ENCODE measurements at regions not wholly inside any gene's neighbourhood (a gene's known extent, or its start where the extent isn't known, plus 50 kb on each side); places are given as distances from the start of the nearest gene placed in this dataset.

DNA sequence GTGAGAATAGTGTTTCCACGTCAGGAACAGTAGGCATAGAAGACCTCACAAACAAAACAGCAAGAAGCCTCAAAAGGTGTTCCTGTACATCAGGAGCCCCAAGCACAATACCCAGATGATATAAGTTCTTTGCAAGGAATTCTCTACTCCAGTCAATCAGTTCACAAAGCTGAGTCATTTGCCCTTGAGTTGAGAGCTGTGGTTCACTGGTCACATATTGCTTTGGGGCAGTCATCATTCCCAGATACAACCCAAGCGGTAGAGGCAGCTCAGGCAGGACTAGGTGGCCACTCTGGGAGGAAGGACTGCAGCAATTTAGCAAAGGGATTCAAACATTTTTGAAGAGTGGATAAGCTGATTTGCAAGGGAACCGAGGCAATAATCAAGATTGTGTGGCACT is 551.5 kb upstream of the ZFP42 start:
- DNase-seq, result no peak

DNA sequence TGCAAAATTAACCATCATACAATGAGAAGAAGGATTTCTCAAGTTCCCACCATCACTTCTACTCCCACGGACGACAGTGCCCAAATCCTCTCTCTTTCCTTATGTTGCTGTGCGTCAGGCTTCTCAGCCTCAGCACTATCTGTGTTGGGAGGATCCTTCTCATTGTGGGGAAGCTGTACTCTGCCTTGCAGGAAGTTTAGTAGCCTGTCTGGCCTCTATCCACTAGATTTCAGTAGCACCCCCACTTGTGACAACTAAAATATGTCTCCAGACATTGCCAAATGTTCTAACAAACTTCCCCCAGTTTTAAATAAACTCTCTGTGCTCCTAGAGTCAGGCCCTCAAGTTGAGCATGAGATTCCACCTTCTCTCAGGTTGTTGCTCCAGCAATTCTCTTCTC is 545.9 kb upstream of the ZFP42 start:
- DNase-seq, result no peak

DNA sequence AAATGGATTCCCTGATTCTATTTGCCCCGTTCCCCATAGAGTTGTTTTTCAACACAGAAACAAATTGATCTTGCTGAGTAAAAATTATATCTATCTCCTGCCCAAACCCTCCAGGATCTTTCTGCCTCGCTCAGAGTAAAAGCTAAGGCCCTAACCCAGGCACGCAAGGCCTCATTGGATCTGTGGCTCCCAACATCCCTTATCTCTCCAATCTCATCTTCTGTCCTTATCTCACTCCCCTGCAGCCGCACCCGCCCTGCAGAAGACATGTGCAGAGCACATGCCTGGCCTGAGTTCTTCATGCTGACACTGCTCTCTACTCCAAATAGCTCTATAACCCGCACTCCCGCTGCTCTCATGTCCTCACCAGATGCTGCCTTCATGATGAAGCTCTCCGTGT is 543.8 kb upstream of the ZFP42 start:
- no peak for DNase-seq

DNA sequence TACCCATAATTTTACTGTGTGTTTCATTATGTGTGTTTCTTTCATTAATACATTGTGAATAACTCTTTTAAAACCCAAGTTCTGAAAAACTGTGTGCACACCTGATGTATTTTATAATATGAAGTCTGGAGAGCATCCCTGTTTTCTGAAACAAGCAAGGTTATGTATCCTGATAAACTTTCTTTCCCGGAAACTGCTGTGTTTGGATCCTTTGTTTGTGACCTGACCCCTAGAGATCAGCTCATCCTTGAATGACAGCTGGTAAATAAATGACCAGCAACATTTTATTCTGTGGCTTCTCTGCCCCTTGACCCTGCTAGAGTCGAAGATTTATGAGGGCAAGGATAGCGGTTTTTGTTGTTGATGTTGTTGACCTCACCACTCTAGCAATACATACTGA is 535.6 kb upstream of the ZFP42 start:
- no peak for DNase-seq

DNA sequence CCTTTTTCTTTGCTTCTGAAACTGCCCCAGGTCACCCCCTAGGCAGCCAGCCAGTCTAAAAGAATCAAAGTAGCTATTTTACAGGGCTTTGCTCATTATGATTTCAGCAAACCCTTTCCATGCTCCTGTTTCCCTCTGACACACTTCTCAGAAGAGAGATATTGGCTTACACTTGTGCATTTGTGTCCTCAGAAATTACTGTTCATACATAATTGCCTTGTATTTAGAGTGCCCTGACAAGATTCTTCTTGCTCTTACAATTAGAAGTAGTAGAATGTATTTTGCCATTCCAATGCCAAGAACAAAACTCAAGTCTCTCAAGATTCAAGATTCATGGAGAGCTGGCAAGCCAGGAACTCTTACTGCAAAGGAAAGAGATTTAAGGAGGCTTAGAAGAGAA is 531.0 kb upstream of the ZFP42 start:
- no peak for DNase-seq

DNA sequence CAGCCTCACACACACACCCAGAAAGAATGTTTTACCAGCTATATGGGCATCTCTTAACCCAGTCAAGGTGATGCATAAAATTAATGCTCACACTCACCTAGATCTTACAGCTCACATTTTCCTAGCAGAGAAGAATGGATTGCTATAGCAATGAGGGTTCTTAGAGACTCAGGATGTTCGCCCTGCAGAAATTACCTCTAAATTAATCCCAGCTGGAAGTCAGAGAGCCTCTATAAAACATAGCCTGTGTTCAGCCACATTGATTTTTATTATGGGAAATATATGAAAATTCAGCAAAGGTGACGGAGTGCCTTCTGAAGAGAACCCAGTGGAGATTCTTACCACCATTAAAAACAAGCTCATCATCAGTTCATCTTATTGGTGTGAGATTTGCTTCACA is 528.3 kb upstream of the ZFP42 start:
- DNase-seq, result no peak

DNA sequence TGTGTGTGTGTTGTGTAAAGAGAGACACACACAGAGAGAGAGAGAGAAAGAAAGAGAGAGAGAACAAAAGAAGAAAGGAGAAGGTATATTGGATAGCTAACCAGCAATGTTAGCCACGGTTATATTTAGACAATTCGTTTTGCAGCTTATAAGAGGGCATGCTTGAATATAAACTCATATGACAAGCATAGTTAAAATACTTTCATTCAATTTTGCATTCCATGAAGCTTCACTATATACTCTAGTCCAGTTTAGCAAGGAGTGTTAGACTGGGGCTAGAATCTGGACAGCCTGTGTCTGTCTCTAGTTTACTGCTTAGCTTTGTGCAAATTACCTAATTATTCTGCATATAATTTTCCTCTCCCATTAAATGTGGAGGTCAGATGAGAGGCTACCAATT is 525.9 kb upstream of the ZFP42 start:
- DNase-seq, result no peak

DNA sequence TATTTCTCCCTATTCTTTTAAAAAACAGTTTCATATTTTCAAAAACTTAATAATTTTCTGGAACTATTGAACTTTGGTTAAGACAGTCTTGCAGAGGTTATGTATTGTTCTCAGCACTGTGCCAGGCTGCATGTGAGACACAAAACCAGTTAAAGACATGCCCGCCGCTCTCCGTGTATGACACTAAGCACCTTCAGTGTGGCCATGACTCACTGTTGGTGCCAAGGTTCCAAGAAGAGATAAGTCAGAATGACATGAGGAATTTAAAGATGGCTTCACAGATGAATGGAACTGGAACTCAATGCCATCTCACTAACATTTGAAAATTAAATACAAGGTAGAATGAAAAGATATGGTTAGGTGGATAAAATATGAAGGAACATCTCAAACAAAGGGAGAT is 525.5 kb upstream of the ZFP42 start:
- DNase-seq, result no peak

DNA sequence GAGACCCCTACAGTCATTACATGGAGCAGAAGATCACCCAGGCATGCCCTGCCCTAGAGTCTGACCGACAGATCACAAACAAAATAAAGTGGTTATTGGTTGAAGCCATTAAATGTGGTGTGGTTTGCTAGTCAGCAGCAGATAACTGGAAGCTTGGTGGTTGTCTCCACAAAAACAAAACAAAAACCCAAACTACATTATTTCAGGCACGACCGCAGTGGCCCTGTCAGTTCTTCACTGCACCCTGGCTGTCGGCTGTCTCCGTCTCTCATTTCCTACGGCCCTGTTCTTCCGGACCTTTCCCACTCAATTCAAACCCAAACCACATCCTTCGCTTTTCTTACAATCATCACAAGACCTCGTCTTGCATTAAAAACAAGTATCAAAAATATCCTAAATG is 521.3 kb upstream of the ZFP42 start:
- DNase-seq, result no peak

DNA sequence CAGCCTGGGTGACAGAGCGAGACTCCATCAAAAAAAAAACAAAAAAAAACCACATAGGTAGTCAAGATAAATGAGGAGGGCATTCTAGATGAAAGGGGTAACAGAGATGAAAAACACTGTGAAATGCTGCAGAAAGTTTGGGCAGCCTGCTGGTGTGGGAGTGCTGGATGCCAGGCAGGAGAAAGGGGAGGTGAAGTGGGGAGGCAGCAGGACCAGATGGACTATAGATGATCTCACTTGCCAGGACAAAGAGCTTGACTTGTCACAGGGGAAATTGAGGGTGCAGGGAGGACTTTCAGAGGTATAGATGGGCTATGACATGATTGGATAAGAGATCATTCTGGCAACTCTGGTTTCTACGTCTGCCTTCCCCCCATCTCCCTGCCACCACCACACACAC is 519.7 kb upstream of the ZFP42 start:
- DNase-seq, result no peak

DNA sequence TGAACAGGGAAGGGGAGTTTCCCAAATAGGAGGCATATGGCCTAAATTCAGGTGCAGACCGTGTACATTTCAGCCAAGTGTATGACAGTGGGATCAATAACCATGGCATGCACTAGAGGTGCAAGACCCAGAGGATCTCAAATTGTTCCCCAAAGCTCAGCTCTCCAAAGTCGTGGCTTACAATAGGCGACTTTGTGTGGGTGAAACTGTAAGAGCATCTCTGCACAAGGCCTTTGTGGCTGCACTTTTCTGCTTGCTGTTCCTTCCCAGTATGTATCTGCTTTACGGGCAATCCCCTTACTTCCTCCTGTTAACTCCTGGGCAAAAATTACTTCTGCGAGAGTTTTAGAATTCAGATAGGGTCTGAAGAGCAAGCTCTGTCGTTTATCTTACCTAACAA is 518.3 kb upstream of the ZFP42 start:
- DNase-seq, result no peak

DNA sequence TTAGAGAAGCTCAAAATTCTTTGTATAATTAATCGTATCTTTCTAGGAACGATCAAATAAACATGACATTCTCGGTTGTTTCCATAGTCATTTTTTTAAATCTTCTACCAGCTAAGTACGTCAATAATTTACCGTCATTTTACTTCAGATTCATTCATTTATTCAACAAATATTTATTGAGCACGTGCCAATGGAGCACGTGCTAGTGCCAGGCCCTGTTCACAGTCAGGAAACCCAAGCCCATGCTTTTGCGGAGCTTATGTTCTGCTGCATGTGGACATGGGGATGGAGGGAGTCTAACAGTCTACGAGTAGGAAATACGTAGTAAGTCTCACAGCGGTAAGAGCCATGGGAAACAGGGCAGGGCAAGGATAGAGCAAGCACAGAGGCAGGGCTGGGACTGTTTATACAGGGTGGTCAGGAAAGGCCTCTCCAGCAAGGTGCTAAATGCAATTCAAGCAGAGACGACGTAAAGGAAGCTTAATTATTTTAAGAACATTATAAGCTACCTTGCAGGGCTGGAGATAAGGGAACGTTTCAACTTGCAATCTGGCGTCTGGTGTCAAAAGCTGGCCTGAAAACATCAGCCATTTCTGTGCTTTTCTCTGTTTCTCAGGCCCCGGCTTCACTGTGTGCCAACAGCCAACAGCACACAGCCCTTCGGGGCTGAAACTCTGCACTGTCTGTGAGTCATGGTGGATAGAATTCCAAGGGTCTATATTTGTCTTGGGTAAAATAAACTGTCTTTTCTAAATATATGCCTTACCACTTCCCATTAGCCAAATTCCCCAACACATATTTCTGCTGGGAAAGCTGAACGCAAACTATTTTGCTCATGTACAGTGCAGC is 517.1 kb upstream of the ZFP42 start:
- DNase-seq, result no peak

DNA sequence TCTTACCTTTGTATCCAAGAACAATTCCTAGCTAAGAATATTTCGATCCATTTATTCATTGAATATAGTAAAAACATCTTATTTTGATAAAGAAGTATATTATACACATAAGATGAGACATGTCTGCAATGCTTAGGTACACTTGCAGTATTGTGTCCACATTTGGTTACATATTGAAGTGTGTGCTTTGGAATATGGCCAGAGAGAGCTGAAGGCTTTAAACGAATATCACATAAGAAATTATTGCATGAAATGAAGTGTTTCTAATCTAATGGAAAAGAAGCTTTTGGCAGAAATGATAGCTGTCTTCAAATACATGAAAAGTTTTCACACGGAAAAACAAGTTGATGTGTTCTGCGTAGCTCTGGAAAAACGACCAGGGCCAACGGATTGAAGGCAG is 516.1 kb upstream of the ZFP42 start:
- DNase-seq, result no peak

DNA sequence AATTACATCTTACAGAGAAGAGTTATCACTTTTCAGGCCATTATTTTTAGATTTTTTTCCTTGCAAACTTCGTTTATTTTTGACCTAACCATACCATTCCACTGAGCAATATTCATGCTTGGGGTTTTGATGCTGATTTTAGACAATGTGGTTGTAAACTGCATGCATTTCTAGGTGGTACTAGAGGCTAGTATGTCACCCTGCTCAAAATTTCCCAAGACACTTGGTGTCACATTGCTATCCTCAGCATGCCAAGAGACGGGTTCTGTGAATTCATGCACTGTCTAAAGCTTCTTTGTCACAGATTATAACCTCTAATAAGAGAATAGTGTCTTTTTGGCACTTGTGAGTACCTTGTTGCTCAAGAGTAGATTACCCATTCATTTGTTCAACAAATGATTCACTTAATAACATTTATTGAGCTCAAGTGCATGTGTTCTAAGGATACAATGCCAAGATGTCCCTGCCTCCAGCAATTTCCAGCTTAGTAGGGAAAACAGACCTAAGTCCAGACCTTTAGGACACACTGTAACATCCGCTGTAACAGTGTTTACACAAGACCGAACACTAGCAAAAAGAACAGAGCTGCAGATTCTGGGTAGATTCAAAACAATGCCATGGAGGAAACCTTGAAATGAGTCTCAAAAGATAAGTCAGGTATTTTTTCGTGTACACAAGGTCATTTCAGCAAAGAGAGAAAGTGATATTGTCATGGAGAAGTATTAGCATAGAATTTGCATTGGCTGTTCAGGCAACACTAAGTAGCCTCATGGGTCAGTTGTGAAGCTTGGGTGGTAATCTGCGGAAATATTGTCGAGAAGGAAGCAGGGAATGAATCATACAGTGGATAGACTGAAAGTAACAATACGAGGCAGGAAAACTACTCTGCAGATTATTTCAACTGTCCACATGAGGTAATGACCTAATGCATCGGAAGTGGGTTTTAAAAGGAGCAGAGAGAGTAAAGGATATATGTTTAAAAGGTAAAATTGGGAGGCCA is 515.1 kb upstream of the ZFP42 start:
- no peak for DNase-seq

DNA sequence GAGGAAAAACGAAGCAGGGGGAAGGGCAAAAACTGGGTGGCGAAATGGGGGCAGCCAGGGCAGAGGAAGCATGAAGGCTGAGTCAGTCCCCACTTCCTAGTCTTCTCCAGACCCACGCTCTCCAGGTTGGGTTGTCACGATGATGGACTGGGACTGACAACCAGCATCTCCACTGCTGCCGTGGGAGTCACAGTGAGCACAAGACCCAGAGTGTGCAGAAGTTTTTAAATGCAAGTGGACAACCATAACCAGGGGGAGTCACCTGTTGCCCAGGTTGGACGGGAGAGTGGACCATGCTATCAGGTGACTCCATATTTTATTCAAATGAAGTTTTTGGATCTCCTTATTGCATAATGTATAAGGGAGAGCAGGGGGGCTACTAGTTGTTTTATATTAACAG is 511.4 kb upstream of the ZFP42 start:
- no peak for DNase-seq

DNA sequence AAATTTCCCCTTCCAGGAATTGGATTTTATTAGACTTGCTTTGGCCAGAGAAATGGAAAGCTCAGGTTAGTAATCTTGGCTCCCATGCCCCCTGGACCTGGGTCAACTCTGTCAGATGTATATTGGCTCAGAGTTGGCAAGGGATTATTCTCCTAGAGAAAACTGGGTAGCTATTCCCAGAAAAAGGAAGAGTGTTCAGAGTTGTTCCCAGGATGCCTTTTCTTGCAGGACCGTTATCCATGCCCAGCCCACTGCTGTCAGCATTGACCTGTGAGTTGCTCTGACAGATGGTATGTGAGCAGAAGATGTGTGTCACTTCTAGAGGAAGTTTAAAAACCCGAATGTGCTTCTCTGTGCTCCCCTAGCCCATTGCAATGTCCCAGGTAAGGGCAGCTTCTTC is 509.9 kb upstream of the ZFP42 start:
- no peak for DNase-seq

DNA sequence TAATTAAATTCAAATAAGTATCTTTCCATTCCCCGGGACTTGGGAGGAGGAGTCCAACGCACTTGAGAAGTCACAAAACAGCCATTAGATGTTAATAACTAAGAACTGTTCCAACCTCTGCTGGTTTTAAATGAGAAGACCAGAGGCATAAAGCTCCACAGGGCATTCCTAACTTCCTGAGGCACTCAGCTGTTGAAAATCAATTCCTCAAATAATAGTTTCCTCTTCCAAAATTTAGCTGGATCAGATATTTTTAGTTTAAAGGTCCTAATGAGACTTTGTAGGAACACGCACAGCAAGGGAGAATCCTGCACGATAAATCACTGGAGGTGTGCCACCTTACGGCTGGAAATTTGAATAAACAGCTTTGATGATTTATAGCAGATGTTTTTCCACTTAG is 504.3 kb upstream of the ZFP42 start:
- no peak for DNase-seq

DNA sequence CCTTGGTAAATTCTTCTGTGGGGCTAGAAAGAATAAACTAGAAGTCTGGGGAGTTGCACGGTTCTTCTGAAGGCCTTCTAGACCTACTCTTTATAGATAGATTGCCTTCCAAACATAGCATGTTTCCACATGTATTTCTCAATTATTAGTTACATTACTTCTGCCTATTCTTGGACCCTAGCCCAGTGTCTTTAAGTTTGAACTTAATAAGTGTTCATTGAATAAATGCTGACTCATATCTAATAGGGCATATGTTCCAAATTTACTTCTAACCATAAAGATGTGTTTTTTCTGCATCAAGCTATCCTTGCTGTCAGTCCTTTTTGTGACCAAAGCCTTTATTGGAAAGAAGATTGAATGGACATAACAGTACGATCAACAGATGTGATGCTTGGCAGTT is 503.6 kb upstream of the ZFP42 start:
- DNase-seq, result no peak

DNA sequence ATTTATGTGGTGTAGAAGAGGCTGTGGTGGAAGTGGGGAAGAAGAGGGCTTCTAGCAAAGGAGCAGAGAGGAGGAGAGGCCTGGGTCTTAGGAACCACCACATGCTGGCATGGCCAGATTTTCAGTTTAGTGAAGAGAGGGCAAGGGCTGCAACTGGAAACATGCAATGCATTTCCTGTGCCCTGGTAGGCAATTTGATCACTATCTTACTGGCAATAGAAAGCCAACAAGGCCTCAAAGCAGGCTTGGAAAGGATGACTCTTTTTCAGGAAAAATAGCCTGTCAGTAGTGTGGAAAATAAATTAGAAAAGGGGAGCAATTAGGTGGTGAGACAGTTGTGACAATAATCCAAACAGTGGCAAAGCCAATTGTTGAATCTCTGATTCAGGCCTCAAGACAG is 501.9 kb upstream of the ZFP42 start:
- DNase-seq, result no peak

DNA sequence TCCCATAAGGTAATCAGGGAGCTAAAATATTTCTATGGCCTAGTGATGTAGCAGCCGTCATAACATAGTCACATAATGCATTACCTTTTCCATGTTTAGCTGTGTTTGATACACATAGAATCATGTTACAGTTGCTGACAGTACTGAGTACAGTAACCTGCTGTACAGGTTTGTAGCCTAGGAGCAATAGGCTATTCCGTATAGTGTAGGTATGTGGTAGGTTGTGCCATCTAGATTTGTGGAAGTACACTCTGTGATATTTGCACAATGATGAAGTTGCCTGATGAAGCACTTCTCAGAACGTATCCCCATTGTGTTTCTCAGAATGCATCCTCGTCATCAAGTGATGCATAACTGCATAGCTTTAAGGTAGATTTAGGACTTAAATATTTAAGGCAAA is 495.6 kb upstream of the ZFP42 start:
- DNase-seq, result no peak

DNA sequence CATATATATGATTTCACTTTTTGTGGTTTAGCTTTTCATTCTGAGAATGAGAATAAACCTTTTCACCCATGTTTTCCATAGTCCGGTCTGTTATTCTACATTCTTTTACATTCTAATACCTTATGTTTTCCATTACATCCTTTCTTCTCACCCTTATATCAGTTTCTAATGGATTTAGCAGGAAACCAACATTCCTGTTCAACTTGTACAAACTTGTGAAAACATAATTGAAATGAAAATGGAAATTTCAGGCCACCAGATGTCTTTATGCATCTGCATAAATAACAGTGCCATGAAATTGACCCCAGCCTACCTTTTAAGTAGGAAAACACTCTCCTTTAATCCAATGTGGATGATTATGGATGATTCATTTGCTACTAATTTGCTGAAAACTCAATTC is 494.8 kb upstream of the ZFP42 start:
- DNase-seq, result no peak

DNA sequence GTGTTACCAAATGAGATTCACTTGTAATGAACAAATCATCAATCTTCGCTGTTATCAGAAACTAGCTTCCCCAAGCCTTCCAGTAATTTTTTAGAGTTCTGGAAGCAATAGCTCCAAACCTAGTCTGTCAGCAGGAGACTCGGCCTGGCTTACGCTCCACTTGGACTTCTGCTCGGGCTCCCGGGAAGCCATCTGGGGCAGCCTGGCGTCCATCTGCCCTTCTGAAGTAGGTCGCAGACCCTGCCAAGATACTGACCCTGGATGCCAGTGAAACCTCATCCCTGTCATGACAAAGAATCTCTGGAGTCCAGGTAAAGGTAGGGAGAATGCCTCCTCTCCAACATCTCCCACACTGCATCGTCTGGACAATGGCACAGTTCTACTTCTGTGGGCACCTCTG is 493.8 kb upstream of the ZFP42 start:
- no peak for DNase-seq

DNA sequence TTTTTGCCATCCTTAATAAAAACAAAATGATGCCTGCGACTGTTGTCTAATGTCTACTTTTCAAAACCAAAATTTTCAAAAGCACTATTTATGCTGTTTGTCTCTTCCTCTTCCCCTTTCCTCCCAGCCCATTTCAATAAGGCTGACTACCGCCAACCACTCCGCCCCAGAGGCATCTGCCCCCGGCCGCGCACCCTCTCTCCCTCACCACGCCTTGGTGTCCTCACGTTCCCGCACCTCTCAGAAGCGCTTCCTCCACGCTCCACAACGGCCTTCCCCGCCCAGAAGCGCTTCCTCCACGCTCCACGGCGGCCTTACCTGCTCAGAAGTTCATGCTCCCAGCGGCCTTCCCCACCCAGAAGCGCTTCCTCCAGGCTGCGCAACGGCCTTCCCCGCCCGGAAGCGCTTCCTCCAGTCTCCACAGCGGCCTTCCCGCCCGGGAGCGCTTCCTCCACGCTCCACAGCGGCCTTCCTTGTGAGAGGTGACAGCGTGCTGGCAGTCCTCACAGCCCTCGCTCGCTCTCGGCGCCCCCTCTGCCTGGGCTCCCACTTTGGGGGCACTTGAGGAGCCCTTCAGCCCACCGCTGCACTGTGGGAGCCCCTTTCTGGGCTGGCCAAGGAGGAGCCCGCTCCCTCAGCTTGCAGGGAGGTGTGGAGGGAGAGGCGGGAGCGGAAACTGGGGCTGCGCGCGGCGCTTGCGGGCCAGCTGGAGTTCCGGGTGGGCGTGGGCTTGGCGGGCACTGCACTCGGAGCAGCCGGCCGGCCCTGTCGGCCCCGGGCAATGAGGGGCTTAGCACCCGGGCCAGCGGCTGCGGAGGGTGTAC is 490.4 kb upstream of the ZFP42 start:
- DNase-seq, result no peak
